ENCODE measurements at regions not wholly inside any gene's neighbourhood (a gene's known extent, or its start where the extent isn't known, plus 50 kb on each side); places are given as distances from the start of the nearest gene placed in this dataset.
"Not testable (repeated sequence)": the region's sequence is repeated elsewhere in the genome, so short reads cannot be mapped to it uniquely, and the experiment has no call there.

- not testable (repeated sequence) for DNase-seq
These were observed 414.8 kb upstream of the SYNCRIP start for GRCh38 chr6:86057293-86057980.

DNA sequence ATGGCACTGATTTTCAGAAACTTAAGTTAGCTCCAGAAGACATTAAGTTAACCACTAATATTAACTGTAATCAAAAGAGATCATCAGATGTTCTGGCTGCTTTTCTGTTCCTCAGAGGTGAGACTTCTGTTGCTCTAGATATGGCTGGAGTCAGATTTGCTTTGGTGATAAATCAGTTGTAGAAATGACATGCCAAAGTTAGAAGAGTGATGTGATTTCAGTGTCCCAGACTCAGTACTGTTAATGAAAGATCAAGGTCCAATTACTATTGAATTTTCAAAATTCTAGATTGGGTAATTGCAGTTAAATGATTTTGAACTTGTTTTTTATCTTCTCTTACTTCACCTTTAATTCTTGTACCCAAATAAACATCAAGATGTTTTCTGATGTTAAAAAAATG is 402.4 kb upstream of the SYNCRIP start:
- no peak for DNase-seq

- DNase-seq: no peak
These were observed 399.5 kb upstream of the SYNCRIP start for GRCh38 chr6:86042214-86042613.

DNA sequence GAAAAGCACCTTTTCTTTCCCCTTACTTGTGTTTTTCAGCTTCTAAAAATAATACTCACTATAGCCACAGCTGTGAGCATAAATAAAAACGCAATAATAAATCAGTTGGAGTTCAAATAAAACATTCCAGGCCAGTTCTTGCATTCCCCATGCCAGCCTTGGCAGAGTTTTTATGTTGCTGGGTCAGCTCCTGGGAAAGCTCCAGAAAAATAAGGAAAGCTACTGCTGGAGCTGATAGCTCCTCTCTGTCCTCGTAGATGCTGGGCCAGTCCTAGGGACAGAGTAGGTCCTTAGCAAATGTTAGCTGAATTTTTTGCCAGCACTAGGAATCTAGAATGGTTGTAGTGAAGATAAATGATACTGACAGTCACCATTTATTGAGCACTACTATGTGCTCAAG is 389.0 kb upstream of the SYNCRIP start:
- no peak for DNase-seq

GRCh38 chr6:86030875-86031274 is 388.2 kb upstream of the SYNCRIP start:
- no peak for DNase-seq

- no peak for DNase-seq
These were observed 386.1 kb upstream of the SYNCRIP start for GRCh38 chr6:86028776-86029175.

- DNase-seq: not testable (repeated sequence)
These were observed 384.2 kb upstream of the SYNCRIP start for GRCh38 chr6:86026890-86027289.

DNA sequence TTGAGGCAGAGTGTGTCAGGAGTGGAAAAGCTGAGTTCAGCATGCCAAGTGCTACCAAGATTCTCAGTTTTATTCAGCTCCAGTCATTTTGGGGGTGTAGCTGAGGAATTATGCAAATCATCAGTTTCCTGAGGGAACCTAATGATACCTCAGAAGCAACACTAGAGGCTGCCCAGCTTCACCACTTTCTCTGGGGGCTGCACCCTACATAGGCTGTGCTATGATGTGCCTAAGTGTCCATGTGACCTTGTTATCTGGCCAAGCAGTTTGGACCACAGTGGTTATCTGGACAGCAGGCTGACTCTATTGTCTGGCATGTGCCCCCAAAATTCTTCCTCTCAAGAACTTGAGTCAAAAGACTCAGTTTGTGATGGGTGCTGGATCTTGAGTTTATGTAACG is 374.6 kb upstream of the SYNCRIP start:
- no peak for DNase-seq

DNA sequence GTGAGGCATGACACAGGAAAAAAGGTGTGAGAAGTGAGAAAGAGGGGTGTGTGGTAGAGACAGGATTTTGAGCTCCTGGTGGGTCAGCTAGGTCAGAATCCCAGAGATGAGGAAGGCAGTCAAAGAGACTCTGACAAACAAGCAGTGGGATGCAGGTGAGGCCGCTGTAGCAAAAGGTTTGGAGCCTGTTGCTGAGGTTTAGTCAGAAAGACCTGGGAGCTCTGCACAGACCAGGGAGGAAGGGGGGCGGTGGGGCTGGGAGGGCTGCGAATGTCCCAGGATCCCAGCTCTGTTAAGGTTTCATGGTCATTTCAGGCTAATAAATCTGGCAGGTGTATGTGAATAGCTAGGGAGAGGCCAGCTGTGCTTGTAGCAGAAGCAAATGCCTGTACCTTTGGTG is 373.9 kb upstream of the SYNCRIP start:
- DNase-seq: no peak

DNA sequence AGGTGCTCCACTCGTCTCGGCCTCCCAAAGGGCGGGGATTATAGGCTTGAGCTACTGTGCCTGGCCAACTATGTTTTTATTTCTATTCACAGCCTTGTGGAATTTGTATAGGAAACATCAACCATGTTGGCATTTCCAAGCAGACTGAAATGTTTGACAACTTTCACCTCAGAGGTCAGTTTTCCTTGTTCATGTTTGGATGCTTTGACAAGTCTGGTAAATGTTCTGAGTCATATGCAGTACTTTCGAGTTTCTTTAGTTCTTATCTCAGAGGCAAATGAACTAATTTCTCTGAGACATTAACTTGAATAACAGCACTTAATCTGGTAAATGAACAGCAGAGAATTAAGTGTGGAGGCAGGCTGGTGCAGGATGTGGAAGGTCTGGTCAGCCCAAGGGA is 373.4 kb upstream of the SYNCRIP start:
- no peak for DNase-seq

GRCh38 chr6:86012991-86013390 is 370.3 kb upstream of the SYNCRIP start:
- DNase-seq: not testable (repeated sequence)

DNA sequence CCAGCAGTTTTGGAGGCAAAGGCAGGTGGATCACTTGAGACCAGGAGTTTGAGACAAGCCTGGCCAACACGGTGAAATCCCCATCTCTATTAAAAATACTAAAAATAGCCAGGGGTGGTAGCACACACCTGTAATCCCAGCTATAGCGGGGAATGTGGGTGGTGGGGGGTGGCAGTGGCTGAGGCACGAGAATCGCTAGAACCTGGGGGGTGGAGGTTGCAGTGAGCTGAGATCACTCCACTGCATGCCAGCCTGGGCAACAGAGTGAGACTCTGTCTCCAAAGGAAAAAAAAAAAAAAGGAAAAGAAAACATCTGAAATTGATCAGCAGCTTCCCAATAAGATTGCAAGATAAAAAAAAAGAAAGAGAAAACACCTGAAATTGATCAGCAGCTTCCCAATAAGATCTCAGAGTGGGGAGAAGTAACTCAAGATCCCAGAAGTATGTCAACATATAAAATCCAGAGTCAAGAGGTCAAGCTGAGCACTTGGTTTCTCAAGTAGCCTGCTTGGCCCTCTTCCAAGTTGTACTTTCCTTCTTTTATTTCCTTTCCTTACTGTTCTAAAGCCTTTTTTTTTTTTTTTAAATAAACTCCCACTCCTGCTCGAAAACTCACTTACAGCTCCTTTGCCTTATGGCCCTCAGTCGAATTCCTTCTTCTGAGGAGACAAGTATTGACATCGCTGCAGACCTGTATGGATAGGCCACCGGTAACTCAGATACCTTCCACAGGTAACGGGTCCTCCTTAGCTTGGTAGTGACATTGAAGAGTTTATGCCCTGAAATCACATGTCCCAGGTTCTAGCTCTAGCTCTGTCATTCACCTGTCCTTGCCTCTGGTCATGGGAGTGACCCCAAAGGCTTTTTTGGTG is 368.5 kb upstream of the SYNCRIP start:
- DNase-seq: no peak

GRCh38 chr6:85997206-85997605 is 354.5 kb upstream of the SYNCRIP start:
- no peak for DNase-seq

DNA sequence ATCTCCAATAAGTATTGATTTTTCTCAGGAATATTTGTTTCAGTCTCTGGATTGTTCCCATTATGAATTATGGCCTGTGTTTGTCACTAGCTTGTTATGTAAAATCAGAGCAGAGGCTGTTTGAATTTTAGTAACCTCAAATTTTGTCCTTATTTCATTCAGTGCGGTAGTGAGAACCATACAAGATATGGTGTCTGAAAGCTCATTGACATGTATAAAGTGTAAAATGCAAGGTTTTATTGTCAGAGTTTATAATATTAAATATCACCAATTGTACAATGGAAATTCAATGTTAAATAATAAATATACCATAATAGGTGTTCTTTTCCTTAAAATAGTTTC is 353.3 kb upstream of the SYNCRIP start:
- DNase-seq: no peak

- DNase-seq: no peak
These were observed 352.8 kb upstream of the SYNCRIP start for GRCh38 chr6:85995339-85996033.

DNA sequence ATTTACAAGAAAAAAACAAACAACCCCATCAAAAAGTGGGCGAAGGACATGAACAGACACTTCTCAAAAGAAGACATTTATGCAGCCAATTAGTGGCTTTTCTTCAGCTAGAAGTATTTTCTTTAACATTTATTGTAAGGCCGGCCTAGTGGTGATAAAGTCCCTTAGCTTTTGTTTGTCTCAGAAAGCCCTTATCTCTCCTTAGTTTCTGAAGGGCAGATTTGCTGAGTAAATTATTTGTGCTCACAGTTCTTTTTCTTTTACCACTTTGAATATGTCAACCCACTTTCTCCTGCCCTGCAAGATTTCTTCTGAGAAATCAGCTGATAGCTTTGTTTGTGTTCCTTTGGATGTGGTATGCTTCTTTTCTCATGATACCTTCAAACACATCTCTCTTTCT is 344.0 kb upstream of the SYNCRIP start:
- DNase-seq: no peak

DNA sequence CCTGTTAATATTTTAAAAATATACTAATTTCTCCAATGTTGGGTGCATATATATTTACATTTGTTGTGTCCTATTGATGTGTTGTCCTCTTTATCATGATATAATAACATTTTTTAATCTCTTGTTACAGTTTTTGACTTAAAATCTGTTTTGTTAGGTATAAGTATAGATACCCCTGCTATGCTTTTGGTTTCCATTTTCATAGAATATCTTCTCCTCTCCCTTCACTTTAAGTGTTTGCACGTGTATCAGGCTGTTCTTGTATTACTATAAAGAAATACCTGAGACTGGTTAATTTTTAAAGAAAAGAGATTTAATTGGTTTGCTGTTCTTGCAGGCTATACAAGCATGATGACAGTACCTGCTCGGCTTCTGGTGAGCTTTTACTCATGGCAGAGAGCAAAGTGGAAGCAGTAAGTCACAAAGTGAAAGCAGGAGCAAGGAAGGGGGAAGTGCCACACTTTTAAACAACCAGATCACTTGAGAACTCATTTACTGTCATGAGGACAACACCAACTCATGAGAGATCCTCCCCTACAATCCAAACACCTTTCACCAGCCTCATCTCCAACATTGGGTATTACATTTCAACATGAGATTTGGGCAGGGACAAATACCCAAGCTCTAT is 340.5 kb upstream of the SYNCRIP start:
- no peak for DNase-seq

DNA sequence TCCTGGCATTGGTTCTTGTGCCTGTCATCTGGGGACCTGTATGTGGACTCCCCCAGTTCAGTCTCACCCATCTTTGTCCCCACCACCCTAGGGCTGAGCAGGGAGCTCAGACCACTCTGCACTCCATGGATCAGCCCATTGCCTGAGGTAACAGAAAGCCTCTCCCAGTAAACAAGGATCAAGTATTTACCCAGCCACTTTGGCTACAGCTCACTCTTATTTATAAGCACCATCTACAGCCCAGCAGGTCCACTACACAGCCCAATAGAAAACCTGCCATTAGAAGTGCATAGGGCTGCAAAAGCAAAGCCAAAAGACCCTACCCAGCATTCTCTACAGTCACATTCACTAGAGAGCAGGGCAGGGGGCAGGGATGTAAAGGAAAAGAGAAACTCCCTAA is 335.0 kb upstream of the SYNCRIP start:
- DNase-seq: no peak

DNA sequence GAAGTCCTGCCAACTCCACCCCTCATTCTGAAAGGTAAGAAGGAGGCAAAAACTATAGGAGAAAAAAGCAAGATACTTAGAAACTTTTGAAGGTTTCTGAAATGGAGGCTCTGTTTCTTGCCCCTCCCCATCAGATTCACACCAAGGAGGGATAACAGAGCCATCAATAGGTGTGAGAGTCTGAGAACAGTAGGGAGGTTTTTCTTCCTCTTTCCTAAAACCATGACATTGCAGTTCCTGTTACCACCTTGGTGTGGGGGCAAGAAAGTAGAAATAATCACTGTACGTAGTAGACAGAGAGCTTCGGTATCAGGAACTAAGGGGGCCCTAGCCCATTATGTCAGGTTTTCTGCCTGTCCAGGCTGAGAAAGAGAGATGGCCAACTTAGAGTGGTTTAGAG is 333.3 kb upstream of the SYNCRIP start:
- no peak for DNase-seq

DNA sequence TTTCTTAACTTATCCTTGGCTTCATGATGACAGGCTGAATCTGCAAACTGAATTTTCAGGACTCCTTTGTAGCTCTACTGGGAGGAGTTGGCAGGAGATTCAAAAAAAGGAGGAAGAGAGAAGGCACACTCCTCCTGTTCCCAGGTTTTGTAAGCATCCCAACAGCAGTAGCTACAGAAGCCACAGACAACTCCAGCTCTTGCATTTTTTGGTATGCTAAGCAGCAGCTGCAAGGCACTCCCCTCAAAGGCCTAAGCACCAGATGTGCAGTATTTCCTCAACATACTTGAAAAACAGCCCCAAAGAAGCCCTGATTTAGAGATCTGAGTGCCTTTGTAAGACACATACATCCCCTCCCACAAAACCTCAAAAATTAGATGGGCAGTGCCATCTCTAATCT is 328.6 kb upstream of the SYNCRIP start:
- DNase-seq: no peak

DNA sequence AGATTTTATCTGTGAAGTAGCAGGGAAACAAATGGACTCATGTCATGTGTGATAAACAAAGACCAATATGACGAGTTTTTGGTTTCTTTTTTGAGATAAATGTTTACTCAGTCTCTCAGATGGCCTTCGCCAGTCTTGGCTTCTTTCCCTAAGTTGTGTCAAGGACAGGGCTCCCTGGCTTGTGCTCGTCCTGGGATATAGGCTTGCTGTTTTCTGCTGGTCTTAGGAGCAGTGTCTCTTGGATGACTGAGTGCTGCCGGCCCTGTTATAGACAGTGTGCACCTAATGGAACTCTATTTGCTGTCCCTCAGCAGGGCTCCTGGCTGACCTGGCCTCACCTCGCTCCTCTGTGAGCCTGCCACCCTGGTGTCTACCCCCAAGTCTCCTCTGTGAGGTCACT is 324.1 kb upstream of the SYNCRIP start:
- DNase-seq: no peak

- no peak for DNase-seq
These were observed 319.1 kb upstream of the SYNCRIP start for GRCh38 chr6:85961746-85962145.

GRCh38 chr6:85961125-85961524 is 318.4 kb upstream of the SYNCRIP start:
- DNase-seq: no peak
